ENCODE measurements at regions not wholly inside any gene's neighbourhood (a gene's known extent, or its start where the extent isn't known, plus 50 kb on each side); places are given as distances from the start of the nearest gene placed in this dataset.
"Not testable (repeated sequence)": the region's sequence is repeated elsewhere in the genome, so short reads cannot be mapped to it uniquely, and the experiment has no call there.

DNA sequence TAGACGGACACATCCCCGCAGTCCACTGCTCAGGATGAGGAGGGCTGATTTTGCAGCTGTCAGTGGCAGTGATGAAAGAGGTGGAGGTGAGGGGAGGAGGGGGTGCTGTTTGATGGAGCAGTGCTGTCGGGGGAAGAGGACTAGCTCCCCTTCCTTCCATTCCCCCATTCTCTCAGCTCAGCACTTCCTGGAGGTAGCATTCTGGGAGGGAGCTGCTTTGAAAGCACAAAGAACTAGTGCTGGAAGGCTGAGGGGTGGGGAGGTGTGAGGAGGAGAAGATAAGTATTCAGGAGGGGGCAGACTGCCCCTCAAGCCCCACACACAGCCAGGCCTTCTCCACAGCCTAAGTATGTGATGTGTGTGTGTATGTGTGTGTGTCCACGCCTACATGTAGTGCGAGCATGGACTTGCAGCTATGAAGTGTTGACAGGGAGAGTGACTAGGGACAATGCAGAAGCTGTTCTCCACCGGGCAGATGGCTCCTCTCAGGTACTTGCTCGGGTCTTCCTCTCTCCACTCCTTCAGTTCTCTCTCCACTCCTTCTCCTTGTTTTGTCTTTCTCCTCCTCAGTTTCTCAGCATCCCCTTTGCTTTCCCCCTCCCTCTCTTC, 65.5 kb upstream of the HSPA9 start:
- no peak for TF ChIP-seq ZFX (IDR thresholded peaks at IDR 0.05; ENCODE audit: borderline replicate concordance)
- TF ChIP-seq, protein P1, sequence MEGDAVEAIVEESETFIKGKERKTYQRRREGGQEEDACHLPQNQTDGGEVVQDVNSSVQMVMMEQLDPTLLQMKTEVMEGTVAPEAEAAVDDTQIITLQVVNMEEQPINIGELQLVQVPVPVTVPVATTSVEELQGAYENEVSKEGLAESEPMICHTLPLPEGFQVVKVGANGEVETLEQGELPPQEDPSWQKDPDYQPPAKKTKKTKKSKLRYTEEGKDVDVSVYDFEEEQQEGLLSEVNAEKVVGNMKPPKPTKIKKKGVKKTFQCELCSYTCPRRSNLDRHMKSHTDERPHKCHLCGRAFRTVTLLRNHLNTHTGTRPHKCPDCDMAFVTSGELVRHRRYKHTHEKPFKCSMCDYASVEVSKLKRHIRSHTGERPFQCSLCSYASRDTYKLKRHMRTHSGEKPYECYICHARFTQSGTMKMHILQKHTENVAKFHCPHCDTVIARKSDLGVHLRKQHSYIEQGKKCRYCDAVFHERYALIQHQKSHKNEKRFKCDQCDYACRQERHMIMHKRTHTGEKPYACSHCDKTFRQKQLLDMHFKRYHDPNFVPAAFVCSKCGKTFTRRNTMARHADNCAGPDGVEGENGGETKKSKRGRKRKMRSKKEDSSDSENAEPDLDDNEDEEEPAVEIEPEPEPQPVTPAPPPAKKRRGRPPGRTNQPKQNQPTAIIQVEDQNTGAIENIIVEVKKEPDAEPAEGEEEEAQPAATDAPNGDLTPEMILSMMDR (IDR thresholded peaks at IDR 0.05): no peak
- no peak overlapping the region for H3K27ac ChIP-seq

DNA sequence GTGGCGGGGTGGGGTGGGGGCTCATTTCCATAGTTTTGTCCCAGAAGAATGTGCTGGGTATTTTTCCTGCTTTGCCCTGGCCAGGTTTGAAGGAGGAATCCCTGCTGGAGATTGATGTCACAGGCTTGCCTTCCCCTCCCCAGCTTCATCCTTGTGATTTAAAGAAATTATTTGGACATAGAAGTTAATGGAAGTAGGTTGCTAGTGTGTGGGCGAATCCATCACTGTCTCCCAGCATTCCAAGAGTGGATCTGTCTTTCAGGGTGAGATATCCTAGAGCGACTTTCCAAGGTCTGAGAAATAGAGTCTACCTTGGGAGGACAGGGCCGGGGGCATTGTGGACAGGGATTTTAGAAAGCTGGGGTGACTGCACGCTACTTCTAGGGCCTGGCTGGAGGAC, 64.9 kb upstream of the HSPA9 start:
- no peak overlapping the region for H3K27ac ChIP-seq
- TF ChIP-seq, protein P1 (IDR thresholded peaks at IDR 0.05): no peak
- TF ChIP-seq ZFX (IDR thresholded peaks at IDR 0.05; ENCODE audit: borderline replicate concordance): no peak

DNA sequence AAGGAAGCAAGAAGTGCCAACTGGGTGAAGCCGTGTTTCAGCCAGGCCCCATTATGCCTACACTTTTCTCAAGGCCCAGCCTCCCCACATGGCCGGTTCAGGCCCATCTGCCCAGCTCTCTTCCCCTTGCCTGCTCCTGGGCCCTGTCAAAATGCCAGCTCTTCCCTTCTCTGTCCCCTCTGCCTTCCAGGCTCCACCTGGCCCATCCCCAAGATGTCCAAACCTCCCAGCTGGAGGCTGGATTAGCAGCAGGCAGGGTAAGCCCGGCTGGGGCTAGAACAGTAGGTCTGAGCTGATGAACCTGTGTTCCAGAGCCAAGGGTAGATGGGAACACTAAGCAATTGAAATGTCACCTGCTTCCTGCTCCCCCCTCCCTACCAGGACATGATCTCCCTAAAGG, 64.1 kb upstream of the HSPA9 start:
- TF ChIP-seq, protein P1 (IDR thresholded peaks at IDR 0.05): no peak
- TF ChIP-seq ZFX (IDR thresholded peaks at IDR 0.05; ENCODE audit: borderline replicate concordance): no peak

DNA sequence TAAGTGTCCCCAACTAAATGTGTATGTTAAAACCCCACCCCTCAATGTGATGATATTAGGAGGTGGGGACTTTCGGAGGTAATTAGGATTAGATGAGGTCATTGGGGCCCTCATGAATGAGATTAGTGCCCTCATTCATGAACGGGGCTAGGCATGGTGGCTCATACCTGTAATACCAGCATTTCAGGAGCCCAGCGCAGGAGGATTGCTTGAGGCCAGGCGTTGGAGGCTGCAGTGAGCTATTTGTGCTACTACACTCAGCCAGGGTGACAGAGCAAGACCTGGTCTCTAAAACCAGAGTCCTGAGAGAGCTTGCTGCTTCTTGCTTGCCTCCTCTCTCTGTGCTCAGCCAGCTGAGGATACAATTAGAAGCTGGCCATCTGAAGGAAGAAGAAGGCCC, 62.1 kb upstream of the HSPA9 start:
- no peak overlapping the region for H3K27ac ChIP-seq
- TF ChIP-seq ZFX (IDR thresholded peaks at IDR 0.05; ENCODE audit: borderline replicate concordance): no peak
- TF ChIP-seq, protein P1 (IDR thresholded peaks at IDR 0.05): no peak

More for the DNA sequence above, 64.1 kb upstream of the HSPA9 start:
- no peak overlapping the region for H3K27ac ChIP-seq

DNA sequence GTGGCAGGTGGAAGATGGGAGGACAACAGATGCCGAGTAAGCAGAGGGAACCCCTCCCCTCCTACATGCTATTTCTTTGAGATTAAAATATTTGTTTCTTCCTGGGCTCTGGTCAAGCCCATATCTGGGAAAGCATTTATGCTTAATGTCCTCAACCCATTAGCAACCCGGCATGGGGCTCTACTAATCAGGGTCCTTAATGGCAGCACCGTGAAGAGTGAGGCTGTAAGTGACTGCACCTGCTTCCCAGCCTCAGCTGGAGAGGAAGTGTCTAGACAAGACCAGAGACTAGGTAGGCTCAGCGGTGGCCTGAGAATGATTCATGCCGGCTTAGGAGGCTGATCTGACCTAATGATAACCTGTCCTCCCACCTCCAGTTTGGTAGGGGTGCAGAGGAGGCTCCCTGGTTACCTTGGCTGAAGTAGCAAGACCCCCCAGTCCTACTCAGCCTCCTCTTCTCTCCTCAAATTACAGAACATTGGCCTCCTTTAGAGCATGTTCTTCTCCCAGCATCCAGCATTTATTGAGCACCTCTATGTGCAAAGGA, 61.3 kb upstream of the HSPA9 start:
- no peak overlapping the region for H3K27ac ChIP-seq
- no peak for TF ChIP-seq ZFX (IDR thresholded peaks at IDR 0.05; ENCODE audit: borderline replicate concordance)
- TF ChIP-seq, protein P1 (IDR thresholded peaks at IDR 0.05): no peak

DNA sequence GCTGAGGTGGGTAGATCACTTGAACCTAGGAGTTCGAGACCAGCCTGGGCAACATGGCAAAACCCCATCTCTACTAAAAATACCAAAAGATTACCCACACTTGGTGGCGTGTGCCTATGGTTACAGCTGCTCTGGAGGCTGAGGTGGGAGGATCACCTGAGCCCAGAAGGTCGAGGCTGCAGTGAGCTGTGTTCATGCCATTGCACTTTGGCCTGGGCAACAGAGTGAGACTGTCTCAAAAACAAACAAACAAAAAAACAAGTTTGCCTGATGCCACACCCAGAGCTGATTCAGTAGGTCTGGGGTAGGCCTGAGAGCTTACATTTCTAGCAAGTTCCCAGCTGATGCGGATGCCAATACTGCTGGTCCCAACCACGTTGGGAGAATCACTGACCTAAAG, 60.5 kb upstream of the HSPA9 start:
- no peak overlapping the region for H3K27ac ChIP-seq
- TF ChIP-seq ZFX (IDR thresholded peaks at IDR 0.05; ENCODE audit: borderline replicate concordance): no peak
- TF ChIP-seq, protein P1 (IDR thresholded peaks at IDR 0.05): no peak

DNA sequence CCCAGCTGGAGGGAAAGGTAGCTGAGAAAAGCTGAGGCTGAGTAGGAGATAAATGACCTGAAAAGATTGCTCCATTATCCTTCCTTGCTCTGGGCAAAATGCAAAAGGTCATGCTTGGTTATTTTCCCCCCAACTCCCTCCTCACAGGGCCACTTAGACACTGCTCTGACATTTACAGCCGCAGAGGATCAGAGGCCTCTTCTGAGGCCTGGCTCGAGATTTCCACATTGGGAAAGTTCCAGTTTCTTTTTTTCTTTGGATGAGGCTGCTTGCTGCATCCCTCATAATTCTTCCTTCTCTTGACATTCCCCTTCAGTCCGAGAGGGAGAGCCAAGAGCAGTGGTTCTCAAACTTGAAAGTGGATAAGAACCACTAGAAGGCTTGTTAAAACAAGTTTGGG, 60.1 kb upstream of the HSPA9 start:
- H3K27ac ChIP-seq: no peak overlapping the region
- TF ChIP-seq, protein P1 (IDR thresholded peaks at IDR 0.05): no peak
- TF ChIP-seq ZFX (IDR thresholded peaks at IDR 0.05; ENCODE audit: borderline replicate concordance): no peak

DNA sequence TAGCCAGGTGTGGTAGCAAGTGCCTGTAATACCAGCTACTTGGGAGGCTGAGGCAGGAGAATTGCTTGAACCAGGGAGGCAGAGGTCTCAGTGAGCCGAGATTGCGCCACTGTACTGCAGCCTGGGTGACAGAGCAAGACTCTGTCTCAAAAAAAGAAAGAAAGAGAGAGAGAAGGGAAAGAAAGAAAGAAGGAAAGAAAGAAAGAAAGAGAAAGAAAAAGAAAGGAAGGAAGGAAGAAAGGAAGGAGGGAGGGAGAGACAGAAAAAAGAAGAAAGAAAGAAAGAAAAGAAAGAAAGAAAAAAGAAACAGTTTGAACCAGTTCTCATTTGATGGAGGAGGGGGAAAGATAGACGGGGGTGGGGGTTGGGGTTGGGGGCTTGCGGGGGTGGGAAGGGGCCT, 59.6 kb upstream of the HSPA9 start:
- not testable (repeated sequence) for H3K27ac ChIP-seq

All from 22Rv1 (cell line).